K562 (cell line): ENCODE measurements at regions not wholly inside any gene's neighbourhood (a gene's known extent, or its start where the extent isn't known, plus 50 kb on each side); places are given as distances from the start of the nearest gene placed in this dataset.

ENCODE experiments used
- ATAC-seq: fragments of 200-7000 bp; cut with Tn5 transposase; 3 replicates; pipeline ENCODE4 v1.9.1; 2020; ENCODE audit warnings: moderate library complexity
- BruUV-seq: library from RNA; stranded (reverse); fragments of 400-500 nt; replicated peaks from 2 replicates; lab custom pipeline; 2021; lab: Mats Ljungman, UMichigan
- CTCF ChIA-PET: fragments of 300-600 bp; formaldehyde crosslinking; extraction: SDS; loops from one replicate; lab custom pipeline; 2021; ENCODE audit warnings: low intra/inter-chr PET ratio; lab: Yijun Ruan, JAX
- POLR2A ChIA-PET: fragments of 300-600, 350-650 bp; sonication (Branson Sonifier 250); formaldehyde crosslinking; extraction: SDS; loops from one replicate; lab custom pipeline; 2021; ENCODE audit warnings: antibody characterized with exemption, inconsistent platforms; lab: Yijun Ruan, JAX
- DNase-seq, 4 experiments: peaks; one replicate each; pipeline versions ENCODE4 v3.0.0 to v3.0.0-alpha.2; 2011 to 2018; ENCODE audit warnings: low spot score in 3 of 4, mixed read lengths in 3 of 4; ENCODE audit errors: extremely low read depth in 1 of 4
- FAIRE-seq: peaks from 2 replicates; lab custom pipeline; 2011; peaks lifted over from hg19 to GRCh38; lab: Jason Lieb, UNC
- H2AFZ ChIP-seq: 2 replicates; pipeline ENCODE4 v1.6.0; 2011; ENCODE audit warnings: low read depth, low read length, control low read depth, inconsistent platforms
- H3K27ac ChIP-seq: fragments of 200-600 bp; 3 replicates; pipeline ENCODE4 v1.8.0; 2011; ENCODE audit warnings: low read depth, mild to moderate bottlenecking, control low read depth, inconsistent platforms, low read length, moderate library complexity, mixed read lengths; ENCODE audit errors: extremely low read depth
- H3K27me3 ChIP-seq, 2 experiments: fragments of 300-600 bp in 1 of 2; 2 replicates in 1 of 2; 3 replicates in 1 of 2; pipeline versions ENCODE4 v1.6.0 to v1.8.0; 2011; ENCODE audit warnings: inconsistent platforms in 2 of 2, low read length in 2 of 2, mild to moderate bottlenecking in 1 of 2, mixed read lengths in 1 of 2, moderate library complexity in 1 of 2; ENCODE audit not compliant: control insufficient read depth in 2 of 2, insufficient read depth in 2 of 2
- H3K36me3 ChIP-seq: fragments of 300-600 bp; 3 replicates; pipeline ENCODE4 v1.8.0; 2011; ENCODE audit warnings: mild to moderate bottlenecking, low read length, inconsistent platforms; ENCODE audit not compliant: control insufficient read depth, insufficient read depth
- H3K4me1 ChIP-seq, 2 experiments: fragments of 200-600 bp in 1 of 2; replicated peaks in 1 of 2; 2 replicates in 1 of 2; 3 replicates in 1 of 2; pipeline versions ENCODE4 v1.5.1 to v1.8.0; 2011; ENCODE audit warnings: inconsistent platforms in 2 of 2, low read length in 2 of 2, mild to moderate bottlenecking in 1 of 2, mixed read lengths in 1 of 2, moderate library complexity in 1 of 2; ENCODE audit not compliant: control insufficient read depth in 2 of 2, insufficient read depth in 2 of 2
- H3K4me2 ChIP-seq: 2 replicates; pipeline ENCODE4 v1.6.1; 2011; ENCODE audit warnings: low read length, control low read depth, inconsistent platforms, mixed read lengths; ENCODE audit not compliant: insufficient read depth
- H3K4me3 ChIP-seq: fragments of 200-600 bp; sonication (generic), shearing (Covaris generic); 2 replicates; pipeline ENCODE4 v1.5.1; 2016; ENCODE audit warnings: control low read depth, inconsistent platforms
- H3K79me2 ChIP-seq: fragments of 200-600 bp; 3 replicates; pipeline ENCODE4 v1.8.0; 2011; ENCODE audit warnings: low read length, inconsistent platforms; ENCODE audit not compliant: control insufficient read depth, insufficient read depth
- H3K9ac ChIP-seq, 2 experiments: 2 replicates each; pipeline versions ENCODE4 v1.6.0 to v1.6.1; 2011; ENCODE audit warnings: low read depth in 2 of 2, low read length in 2 of 2, control low read depth in 1 of 2, inconsistent platforms in 1 of 2, mild to moderate bottlenecking in 1 of 2, mixed read lengths in 1 of 2; ENCODE audit not compliant: insufficient read depth in 1 of 2
- H3K9me1 ChIP-seq: one replicate; pipeline ENCODE4 v1.6.0; 2011; ENCODE audit warnings: inconsistent platforms, mild to moderate bottlenecking, low read length, moderate library complexity; ENCODE audit not compliant: control insufficient read depth, insufficient read depth
- H3K9me3 ChIP-seq: replicated peaks from 2 replicates; pipeline ENCODE4 v1.5.1; 2011; ENCODE audit warnings: low read depth, low read length, inconsistent platforms; ENCODE audit not compliant: control insufficient read depth, insufficient read depth
- H4K20me1 ChIP-seq: replicated peaks from 2 replicates; pipeline ENCODE4 v1.6.1; 2011; ENCODE audit warnings: low read length, inconsistent platforms, mixed read lengths; ENCODE audit not compliant: control insufficient read depth, insufficient read depth
- CBX3 ChIP-seq, 2 experiments: IDR thresholded peaks; 1 replicate in 1 of 2; 2 replicates in 1 of 2; pipeline ENCODE4 v1.6.1; 2012; ENCODE audit warnings: inconsistent platforms in 2 of 2, low read length in 2 of 2, borderline replicate concordance in 1 of 2, control low read depth in 1 of 2
- CXXC5 ChIP-seq: fragments of 250-450 bp; sonication (Bioruptor Pico); IDR thresholded peaks from 2 replicates; pipeline ENCODE4 v1.8.0; 2022; ENCODE audit warnings: inconsistent platforms, mild to moderate bottlenecking, moderate library complexity
- KDM1A ChIP-seq, 2 experiments: fragments of 450-650 bp; IDR thresholded peaks; 2 replicates each; pipeline ENCODE4 v1.6.1; 2016; ENCODE audit warnings: mild to moderate bottlenecking in 2 of 2
- NCOA4 ChIP-seq: fragments of 450-650 bp; IDR thresholded peaks from 2 replicates; pipeline ENCODE4 v1.6.1; 2018; ENCODE audit warnings: mild to moderate bottlenecking; ENCODE audit not compliant: partially characterized antibody
- NR1H2 ChIP-seq: sonication (generic); formaldehyde crosslinking; IDR thresholded peaks from 2 replicates; pipeline ENCODE4 v1.4.0; 2020; ENCODE audit warnings: mild to moderate bottlenecking, missing genetic modification reagents
- PHF20 ChIP-seq: fragments of 450-650 bp; IDR thresholded peaks from 2 replicates; pipeline ENCODE4 v1.6.1; 2018; ENCODE audit not compliant: partially characterized antibody
- PHTF2 ChIP-seq: fragments of 250-450 bp; sonication (Bioruptor Pico); IDR thresholded peaks from 2 replicates; pipeline ENCODE4 v1.5.0; 2021; ENCODE audit warnings: mild to moderate bottlenecking
- TCF7L2 ChIP-seq: fragments of 150-350 bp; IDR thresholded peaks from 2 replicates; pipeline ENCODE4 v1.6.1; 2016; ENCODE audit warnings: low read depth, mild to moderate bottlenecking, low read length, moderate library complexity
- USF2 ChIP-seq: sonication (generic); formaldehyde crosslinking; IDR thresholded peaks from 2 replicates; pipeline ENCODE4 v1.5.0; 2020; ENCODE audit warnings: missing genetic modification reagents
- YBX1 ChIP-seq: fragments of 450-650 bp; IDR thresholded peaks from 2 replicates; pipeline ENCODE4 v1.7.1; 2016; ENCODE audit warnings: mild to moderate bottlenecking
- ZBTB17 ChIP-seq: fragments of 450-650 bp; formaldehyde crosslinking; IDR thresholded peaks from 2 replicates; pipeline ENCODE4 v1.4.0; 2020; ENCODE audit warnings: mild to moderate bottlenecking
- WGBS: fragments of 100-300 bp; shearing (Covaris generic); methylation state at CpG from one replicate; pipeline ENCODE4 v1.1.6; 2016; ENCODE audit warnings: low coverage, mixed read lengths; ENCODE audit not compliant: insufficient coverage; ENCODE audit errors: missing lambda C conversion rate; 5-methylcytosine and 5-hydroxymethylcytosine counted together
- in situ Hi-C: fragments of 300-500 bp; cut with MboI; formaldehyde crosslinking; loops from 4 replicates; pipeline ENCODE4 v1.15.0; 2018; ENCODE audit warnings: inconsistent platforms, mixed read lengths
- intact Hi-C: fragments of 100-400 bp; cut with micrococcal nuclease; formaldehyde crosslinking; loops from 2 replicates; pipeline ENCODE4 v1.14.2; 2022
- TF ChIP-seq, protein P1 (sequence below): fragments of 450-650 bp; IDR thresholded peaks from 2 replicates; pipeline ENCODE4 v1.6.1; 2017; ENCODE audit warnings: antibody characterized with exemption, mild to moderate bottlenecking

GRCh38 chr5:2003206-2003605 is 120.5 kb upstream of the IRX4 start:
- no peaks in the 10 kb centered on the region for H3K9me3 ChIP-seq
- BruUV-seq, result no TSS peak

DNA sequence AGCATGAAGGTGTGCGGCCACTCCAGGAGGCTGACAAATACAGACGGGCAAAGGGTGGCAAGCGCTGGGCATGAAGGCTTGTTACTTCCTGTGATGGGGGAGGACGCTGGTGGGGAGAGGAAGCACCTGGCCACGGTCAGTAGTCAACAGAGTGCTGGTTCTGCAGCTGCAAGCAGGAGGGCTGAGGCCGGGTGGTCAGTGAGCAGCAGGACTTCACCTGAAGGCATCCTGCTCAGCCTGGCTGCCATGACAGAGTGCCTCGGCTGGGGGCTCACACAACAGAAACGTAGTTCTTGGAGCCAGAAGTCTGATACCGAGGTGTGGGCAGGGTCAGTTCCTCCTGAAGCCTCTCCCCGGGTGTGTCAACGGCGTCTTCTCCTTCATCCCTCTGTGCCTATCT is 118.6 kb upstream of the IRX4 start:
- no peak overlapping the region for H3K27ac ChIP-seq
- TF ChIP-seq TCF7L2 (no peak), NR1H2 (CRISPR knock-in tag) (no peak), ZBTB17 (CRISPR knock-in tag) (no peak), PHF20 (no peak), CXXC5 (no peak), NCOA4 (no peak), KDM1A (IDR thresholded peaks at IDR 0.05) (no peak), PHTF2 (CRISPR knock-in tag) (no peak), CBX3 (IDR thresholded peaks at IDR 0.05; ENCODE audit: borderline replicate concordance in 1 of 2, low read length in 2 of 2) (no peak), YBX1 (no peak)
- TF ChIP-seq, protein P1, sequence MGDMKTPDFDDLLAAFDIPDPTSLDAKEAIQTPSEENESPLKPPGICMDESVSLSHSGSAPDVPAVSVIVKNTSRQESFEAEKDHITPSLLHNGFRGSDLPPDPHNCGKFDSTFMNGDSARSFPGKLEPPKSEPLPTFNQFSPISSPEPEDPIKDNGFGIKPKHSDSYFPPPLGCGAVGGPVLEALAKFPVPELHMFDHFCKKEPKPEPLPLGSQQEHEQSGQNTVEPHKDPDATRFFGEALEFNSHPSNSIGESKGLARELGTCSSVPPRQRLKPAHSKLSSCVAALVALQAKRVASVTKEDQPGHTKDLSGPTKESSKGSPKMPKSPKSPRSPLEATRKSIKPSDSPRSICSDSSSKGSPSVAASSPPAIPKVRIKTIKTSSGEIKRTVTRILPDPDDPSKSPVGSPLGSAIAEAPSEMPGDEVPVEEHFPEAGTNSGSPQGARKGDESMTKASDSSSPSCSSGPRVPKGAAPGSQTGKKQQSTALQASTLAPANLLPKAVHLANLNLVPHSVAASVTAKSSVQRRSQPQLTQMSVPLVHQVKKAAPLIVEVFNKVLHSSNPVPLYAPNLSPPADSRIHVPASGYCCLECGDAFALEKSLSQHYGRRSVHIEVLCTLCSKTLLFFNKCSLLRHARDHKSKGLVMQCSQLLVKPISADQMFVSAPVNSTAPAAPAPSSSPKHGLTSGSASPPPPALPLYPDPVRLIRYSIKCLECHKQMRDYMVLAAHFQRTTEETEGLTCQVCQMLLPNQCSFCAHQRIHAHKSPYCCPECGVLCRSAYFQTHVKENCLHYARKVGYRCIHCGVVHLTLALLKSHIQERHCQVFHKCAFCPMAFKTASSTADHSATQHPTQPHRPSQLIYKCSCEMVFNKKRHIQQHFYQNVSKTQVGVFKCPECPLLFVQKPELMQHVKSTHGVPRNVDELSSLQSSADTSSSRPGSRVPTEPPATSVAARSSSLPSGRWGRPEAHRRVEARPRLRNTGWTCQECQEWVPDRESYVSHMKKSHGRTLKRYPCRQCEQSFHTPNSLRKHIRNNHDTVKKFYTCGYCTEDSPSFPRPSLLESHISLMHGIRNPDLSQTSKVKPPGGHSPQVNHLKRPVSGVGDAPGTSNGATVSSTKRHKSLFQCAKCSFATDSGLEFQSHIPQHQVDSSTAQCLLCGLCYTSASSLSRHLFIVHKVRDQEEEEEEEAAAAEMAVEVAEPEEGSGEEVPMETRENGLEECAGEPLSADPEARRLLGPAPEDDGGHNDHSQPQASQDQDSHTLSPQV, result no peak

More at GRCh38 chr5:2003206-2003605, 120.5 kb upstream of the IRX4 start:
- Histone ChIP-seq H3K79me2 (no peaks in the 10 kb centered on the region), H3K36me3 (no peaks in the 10 kb centered on the region), H3K4me2 (no peak overlapping the region), H3K27me3 (peaks cover 38 to 81% of the 10 kb centered on the region in 2 experiments), H3K27ac (no peak overlapping the region), H3K9ac (no peak overlapping the region), H3K4me3 (no peak overlapping the region), H2AFZ (no peak overlapping the region), H3K4me1 (peaks cover 0 to 12% of the 10 kb centered on the region in 2 experiments; a peak in 1 of 5 replicates), H3K9me1 (peaks cover 5% of the 10 kb centered on the region), H4K20me1 (peaks cover 21% of the 10 kb centered on the region)
- FAIRE-seq, result no peak
- ChIA-PET POLR2A (interaction anchor here (0.5 kb wide), 1 partner anchor 715 kb away, joined by 3 read pairs; no protein-coding TSS in a partner anchor), CTCF (no interaction called here)
- TF ChIP-seq USF2 (CRISPR knock-in tag), result no peak
- intact Hi-C loops, result no loop called here
- no peak for ATAC-seq
- under 1% methylated on average over 10 of the region's 10 CpGs for WGBS
- DNase-seq, result no peak
- in situ Hi-C loops, result no loop called here

More for the DNA sequence above, 118.6 kb upstream of the IRX4 start:
- in situ Hi-C loops, result no loop called here
- Histone ChIP-seq H3K9me3 (no peaks in the 10 kb centered on the region), H2AFZ (no peak overlapping the region), H3K9me1 (no peaks in the 10 kb centered on the region), H4K20me1 (peaks cover 15% of the 10 kb centered on the region), H3K4me2 (no peak overlapping the region), H3K36me3 (no peaks in the 10 kb centered on the region), H3K79me2 (no peaks in the 10 kb centered on the region), H3K4me1 (no peaks in the 10 kb centered on the region), H3K9ac (no peak overlapping the region), H3K27me3 (peaks cover 22 to 64% of the 10 kb centered on the region in 2 experiments), H3K4me3 (no peak overlapping the region)
- POLR2A ChIA-PET, result no interaction called here
- FAIRE-seq (no peak), DNase-seq (no peak), ATAC-seq (no peak)
- 2% methylated on average over 12 of the region's 12 CpGs for WGBS
- BruUV-seq, result no TSS peak
- intact Hi-C loops, result no loop called here
- CTCF ChIA-PET, result no interaction called here
